GM12874 (cell line): ENCODE measurements at regions not wholly inside any gene's neighbourhood (a gene's known extent, or its start where the extent isn't known, plus 50 kb on each side); places are given as distances from the start of the nearest gene placed in this dataset.

ENCODE experiments used
- CTCF ChIP-seq: IDR thresholded peaks from 2 replicates; pipeline ENCODE4 v1.5.1; 2011; ENCODE audit warnings: low read depth, mild to moderate bottlenecking, control low read depth, low read length, moderate library complexity; ENCODE audit not compliant: insufficient read depth

GRCh38 chr11:100419518-100419917 is 267.6 kb upstream of the ARHGAP42 start:
- no peak for TF ChIP-seq CTCF

GRCh38 chr11:100434821-100435641 is 252.1 kb upstream of the ARHGAP42 start:
- no peak for TF ChIP-seq CTCF

- no peak for TF ChIP-seq CTCF
Observed at GRCh38 chr11:100438376-100438775, 248.7 kb upstream of the ARHGAP42 start.

- no peak for TF ChIP-seq CTCF
Observed at GRCh38 chr11:100441086-100441485, 246.0 kb upstream of the ARHGAP42 start.

- no peak for TF ChIP-seq CTCF
Observed at GRCh38 chr11:100442017-100442416, 245.1 kb upstream of the ARHGAP42 start.

- no peak for TF ChIP-seq CTCF
Observed at GRCh38 chr11:100445231-100445735, 241.8 kb upstream of the ARHGAP42 start.

GRCh38 chr11:100459811-100460210 is 227.3 kb upstream of the ARHGAP42 start:
- no peak for TF ChIP-seq CTCF
